Astrocyte (in vitro differentiated cells and primary cell): ENCODE measurements at regions not wholly inside any gene's neighbourhood (a gene's known extent, or its start where the extent isn't known, plus 50 kb on each side); places are given as distances from the start of the nearest gene placed in this dataset.

Experiments used
- EZH2 ChIP-seq: IDR thresholded peaks from 2 replicates; pipeline ENCODE4 v1.6.1; 2012; ENCODE audit warnings: mild to moderate bottlenecking, low read length, inconsistent platforms; ENCODE audit not compliant: insufficient read depth
- TF ChIP-seq, protein P1 (sequence below): IDR thresholded peaks from 2 replicates; pipeline ENCODE4 v1.5.1; 2011; ENCODE audit warnings: low read depth, mild to moderate bottlenecking, inconsistent platforms, low read length, moderate library complexity; ENCODE audit not compliant: insufficient read depth

DNA sequence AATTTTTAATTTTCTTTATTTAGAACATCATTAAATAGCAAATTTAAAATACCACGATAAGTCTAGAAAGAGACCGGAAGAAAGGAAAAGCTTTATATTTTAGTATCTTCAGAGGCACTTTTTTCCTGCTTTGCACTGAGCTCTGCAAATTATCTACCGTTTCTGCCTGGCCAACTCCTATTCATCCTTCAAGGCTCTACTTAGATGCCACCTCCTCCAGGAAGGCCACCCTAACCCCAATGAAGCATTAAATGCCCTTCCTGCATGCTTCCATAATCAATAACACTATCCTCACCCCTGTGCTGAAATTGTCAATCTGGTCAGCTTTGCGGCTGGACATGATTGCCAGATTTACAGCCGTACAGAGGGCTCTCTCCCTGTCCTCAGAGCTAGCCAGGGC lies 141.8 kb upstream of the CHST15 start:
- TF ChIP-seq, protein P1, sequence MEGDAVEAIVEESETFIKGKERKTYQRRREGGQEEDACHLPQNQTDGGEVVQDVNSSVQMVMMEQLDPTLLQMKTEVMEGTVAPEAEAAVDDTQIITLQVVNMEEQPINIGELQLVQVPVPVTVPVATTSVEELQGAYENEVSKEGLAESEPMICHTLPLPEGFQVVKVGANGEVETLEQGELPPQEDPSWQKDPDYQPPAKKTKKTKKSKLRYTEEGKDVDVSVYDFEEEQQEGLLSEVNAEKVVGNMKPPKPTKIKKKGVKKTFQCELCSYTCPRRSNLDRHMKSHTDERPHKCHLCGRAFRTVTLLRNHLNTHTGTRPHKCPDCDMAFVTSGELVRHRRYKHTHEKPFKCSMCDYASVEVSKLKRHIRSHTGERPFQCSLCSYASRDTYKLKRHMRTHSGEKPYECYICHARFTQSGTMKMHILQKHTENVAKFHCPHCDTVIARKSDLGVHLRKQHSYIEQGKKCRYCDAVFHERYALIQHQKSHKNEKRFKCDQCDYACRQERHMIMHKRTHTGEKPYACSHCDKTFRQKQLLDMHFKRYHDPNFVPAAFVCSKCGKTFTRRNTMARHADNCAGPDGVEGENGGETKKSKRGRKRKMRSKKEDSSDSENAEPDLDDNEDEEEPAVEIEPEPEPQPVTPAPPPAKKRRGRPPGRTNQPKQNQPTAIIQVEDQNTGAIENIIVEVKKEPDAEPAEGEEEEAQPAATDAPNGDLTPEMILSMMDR = no peak
- no peak for TF ChIP-seq EZH2
